GM10248 (cell line): ENCODE measurements at regions not wholly inside any gene's neighbourhood (a gene's known extent, or its start where the extent isn't known, plus 50 kb on each side); places are given as distances from the start of the nearest gene placed in this dataset.

Experiments used
- CTCF ChIA-PET: fragments of 300-600 bp; sonication (Branson Sonifier 250); formaldehyde crosslinking; extraction: SDS; loops from one replicate; lab custom pipeline; 2021; ENCODE audit warnings: antibody characterized with exemption; lab: Yijun Ruan, JAX
- POLR2A ChIA-PET: fragments of 350-650 bp; sonication (Branson Sonifier 250); formaldehyde crosslinking; extraction: SDS; loops from one replicate; lab custom pipeline; 2020; ENCODE audit warnings: antibody characterized with exemption; lab: Yijun Ruan, JAX
- DNase-seq: peaks from one replicate; pipeline ENCODE4 v3.0.0; 2012; ENCODE audit errors: extremely low spot score
- TF ChIP-seq, protein P1 (sequence below): IDR thresholded peaks from 2 replicates; pipeline ENCODE4 v1.5.1; 2012; ENCODE audit warnings: mild to moderate bottlenecking, low read depth; ENCODE audit errors: extremely low read depth, missing control alignments, control extremely low read depth

DNA sequence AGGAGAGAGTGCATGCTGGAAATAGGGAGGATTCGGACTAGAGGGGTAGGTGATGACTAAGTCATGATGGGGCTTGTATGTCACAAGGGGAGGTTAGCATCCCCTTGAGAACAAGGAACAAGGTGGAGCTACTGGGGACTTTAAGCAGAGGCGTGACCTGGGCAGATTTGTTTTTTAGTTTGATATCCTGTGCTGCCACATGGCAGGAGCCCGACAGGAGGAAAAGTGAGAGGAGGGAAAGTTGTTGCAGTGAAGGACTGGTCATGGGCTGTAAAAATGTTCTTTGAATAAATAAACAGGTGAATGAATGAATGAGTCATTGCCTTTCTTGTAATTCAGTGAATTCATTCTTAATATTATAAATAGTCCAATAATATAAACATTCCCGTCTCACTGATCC is 365.1 kb upstream of the CDH5 start:
- ChIA-PET POLR2A (no interaction called here), CTCF (interaction anchor here (1.5 kb wide), 1 partner anchor 15 kb away, joined by 3 read pairs; no protein-coding TSS in a partner anchor)
- no peak for DNase-seq
- TF ChIP-seq, protein P1, sequence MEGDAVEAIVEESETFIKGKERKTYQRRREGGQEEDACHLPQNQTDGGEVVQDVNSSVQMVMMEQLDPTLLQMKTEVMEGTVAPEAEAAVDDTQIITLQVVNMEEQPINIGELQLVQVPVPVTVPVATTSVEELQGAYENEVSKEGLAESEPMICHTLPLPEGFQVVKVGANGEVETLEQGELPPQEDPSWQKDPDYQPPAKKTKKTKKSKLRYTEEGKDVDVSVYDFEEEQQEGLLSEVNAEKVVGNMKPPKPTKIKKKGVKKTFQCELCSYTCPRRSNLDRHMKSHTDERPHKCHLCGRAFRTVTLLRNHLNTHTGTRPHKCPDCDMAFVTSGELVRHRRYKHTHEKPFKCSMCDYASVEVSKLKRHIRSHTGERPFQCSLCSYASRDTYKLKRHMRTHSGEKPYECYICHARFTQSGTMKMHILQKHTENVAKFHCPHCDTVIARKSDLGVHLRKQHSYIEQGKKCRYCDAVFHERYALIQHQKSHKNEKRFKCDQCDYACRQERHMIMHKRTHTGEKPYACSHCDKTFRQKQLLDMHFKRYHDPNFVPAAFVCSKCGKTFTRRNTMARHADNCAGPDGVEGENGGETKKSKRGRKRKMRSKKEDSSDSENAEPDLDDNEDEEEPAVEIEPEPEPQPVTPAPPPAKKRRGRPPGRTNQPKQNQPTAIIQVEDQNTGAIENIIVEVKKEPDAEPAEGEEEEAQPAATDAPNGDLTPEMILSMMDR: no peak

DNA sequence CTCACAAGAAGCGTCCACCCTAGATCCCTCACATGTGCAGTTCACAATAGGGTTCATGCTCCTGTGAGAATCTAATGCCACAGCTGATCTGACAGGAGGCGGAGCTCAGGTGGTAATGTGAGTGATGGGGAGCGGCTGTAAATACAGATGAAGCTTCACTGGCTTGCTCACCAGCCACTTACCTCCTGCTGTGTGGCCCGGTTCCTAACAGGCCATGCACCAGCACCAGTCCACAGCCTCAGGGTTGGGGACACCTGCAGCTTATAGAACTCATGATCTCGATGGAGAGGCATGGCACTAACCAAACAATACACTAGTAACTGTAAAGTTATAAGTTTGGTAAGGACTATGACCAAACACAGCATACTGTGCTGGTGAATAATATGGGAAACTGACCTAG is 368.0 kb upstream of the CDH5 start:
- no peak for DNase-seq
- POLR2A ChIA-PET: no interaction called here
- TF ChIP-seq, protein P1: no peak
- CTCF ChIA-PET: no interaction called here

DNA sequence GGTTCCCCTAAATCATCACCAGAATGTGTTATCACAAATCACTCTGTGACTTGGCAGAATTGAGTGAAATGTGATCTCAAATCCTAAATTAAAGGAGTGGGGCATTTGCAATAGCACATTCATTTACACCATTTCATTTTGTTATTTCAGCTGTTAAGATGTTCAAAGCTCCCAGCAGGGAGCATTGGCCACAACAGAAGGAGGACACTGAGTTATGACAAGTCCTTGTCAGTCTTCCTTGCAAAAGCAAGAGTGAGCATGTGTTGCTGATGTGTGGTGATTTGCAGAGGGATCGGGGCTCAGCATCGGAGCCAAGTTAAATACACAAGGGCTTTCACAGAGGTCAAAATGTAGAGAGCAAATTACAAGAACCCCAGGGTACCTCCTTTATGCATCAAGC is 372.2 kb upstream of the CDH5 start:
- DNase-seq: no peak
- ChIA-PET POLR2A (no interaction called here), CTCF (no interaction called here)
- TF ChIP-seq, protein P1: no peak

DNA sequence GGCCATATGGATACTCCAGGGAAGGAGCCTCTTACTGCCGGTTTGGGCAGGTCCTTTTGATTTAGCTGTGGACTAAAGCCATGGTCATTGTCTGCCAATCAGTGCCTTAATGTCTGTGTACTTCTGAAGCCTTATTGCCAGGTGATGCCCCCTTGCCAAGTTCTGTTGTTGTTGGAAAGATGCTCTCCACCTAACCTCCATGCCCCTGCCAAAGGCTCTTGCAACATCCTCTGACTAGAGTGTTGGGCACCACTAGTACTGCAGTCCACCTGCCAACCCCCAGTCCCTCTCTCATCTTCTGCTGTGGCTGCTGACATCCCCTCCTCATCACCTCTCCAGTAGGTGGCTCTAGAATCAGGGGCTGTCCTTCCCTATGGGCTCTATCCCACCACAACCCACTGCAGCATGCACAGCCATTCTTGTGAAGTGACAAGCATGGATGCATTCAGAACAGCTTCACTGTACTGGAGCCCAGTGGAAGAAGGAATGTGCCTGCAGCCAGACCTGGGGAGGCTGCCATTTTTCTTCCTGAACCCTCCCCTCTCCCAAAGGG is 375.3 kb upstream of the CDH5 start:
- DNase-seq: no peak
- ChIA-PET CTCF (interaction anchor here (0.9 to 2.0 kb wide), 2 partner anchors 12 to 60 kb away, joined by 3 to 6 read pairs; no protein-coding TSS in a partner anchor), POLR2A (no interaction called here)
- TF ChIP-seq, protein P1: no peak

DNA sequence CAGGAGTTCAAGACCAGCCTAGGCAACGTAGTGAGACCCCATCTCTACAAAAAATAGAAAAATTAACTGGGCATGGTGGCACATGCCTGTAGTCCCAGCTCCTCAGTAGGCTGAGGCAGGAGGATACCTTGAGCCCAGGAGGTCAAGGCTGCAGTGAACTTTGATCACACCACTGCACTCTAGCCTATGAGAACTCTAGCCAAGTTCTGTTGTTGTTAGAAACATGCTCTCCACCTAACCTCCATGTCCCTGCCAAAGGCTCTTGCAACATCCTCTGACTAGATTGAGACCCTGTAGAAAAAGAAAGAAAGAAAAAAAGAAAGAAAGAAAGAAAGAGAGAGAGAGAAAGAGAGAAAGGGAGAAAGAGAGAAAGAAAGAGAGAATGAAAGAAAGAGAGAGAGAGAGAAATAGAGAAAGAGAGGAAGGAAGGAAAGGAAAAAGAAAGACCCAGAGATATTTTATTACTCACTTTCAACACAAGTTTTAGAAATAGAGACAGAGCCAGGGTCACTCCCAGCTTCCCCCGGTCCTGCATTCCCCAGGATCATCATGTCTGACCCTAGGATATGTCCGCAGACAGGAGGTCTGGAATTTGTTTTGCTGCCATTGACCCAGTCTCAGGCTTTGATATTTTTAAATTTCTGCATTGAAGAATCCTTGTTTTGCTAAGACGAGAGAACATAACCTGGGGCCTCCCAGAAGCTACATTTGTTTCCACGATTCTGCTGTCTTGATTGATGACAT is 376.5 kb upstream of the CDH5 start:
- TF ChIP-seq, protein P1: no peak
- CTCF ChIA-PET: interaction anchor here (0.9 to 2.0 kb wide), 2 partner anchors 13 to 61 kb away, joined by 3 to 6 read pairs; no protein-coding TSS in a partner anchor
- POLR2A ChIA-PET: no interaction called here
- DNase-seq: no peak

DNA sequence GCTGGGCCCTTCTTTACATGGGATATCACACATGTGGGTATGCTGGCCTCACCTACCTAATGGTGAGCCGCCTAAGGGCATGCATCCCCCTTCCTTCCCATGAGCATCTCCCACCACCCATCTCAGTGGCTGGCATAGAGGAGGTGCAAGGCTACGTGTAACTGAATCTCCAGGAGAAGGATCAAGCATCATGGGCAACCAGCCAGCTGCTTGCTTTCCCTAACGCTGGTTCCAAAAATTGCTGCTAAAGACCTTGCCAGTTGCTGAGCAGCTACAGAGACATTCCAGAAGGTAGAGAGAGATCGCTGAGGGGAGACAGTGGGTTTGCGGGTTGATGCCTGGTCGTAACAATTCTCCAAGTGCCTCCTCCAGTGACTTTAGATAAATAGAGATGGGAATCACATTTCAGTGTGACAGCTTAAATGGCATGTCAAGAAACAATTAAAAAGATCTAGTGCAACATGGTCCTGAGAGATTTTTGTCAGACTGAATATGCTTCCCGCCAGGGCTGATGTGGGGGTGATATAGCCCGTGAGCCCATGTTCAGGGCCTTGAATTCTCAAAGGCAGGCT is 378.4 kb upstream of the CDH5 start:
- ChIA-PET CTCF (no interaction called here), POLR2A (no interaction called here)
- TF ChIP-seq, protein P1: no peak
- DNase-seq: no peak
